ENCODE measurements at regions not wholly inside any gene's neighbourhood (a gene's known extent, or its start where the extent isn't known, plus 50 kb on each side); places are given as distances from the start of the nearest gene placed in this dataset.

DNA sequence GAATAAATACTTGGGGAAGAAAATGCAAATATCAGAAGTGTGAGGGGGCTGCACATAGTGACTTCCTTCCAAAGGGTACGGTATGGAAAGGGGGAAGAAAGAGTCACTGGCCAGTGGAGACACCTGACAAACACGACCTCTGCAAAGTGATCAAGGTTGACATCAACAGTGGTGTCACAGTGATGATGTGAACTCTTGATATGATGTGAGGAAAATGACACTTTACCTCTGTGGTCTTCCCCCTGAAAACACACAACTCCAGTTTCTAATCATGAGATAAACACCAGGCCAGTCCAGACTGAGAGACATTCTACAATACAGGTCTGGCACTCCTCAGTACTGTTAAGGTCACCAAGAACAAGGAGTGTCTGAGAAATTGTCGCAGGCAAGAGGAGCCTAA is 169.7 kb downstream of the BUB3 start:
- H3T11ph ChIP-seq (ENCODE audit: low read length), result no peak overlapping the region
- H4K91ac ChIP-seq (ENCODE audit: insufficient read length, low read depth, low read length), result no peak overlapping the region
- H3K4me3 Mint-ChIP-seq, result no peak overlapping the region
- H3K27me3 Mint-ChIP-seq (ENCODE audit: low read depth), result no peaks in the 10 kb centered on the region; the same call in none of the 2 replicates
- no peak overlapping the region for H3K18ac ChIP-seq (ENCODE audit: insufficient read length, low read depth, low read length)
- H2BK12ac ChIP-seq (ENCODE audit: insufficient read length, low read depth, low read length), result no peak overlapping the region
- no peak overlapping the region for H4K8ac ChIP-seq (replicated peaks; ENCODE audit: insufficient read length, low read depth, low read length)
- no peaks in the 10 kb centered on the region for H3K79me1 ChIP-seq (ENCODE audit: insufficient read depth, low read depth, low read length, poor library complexity, severe bottlenecking)
- no peak overlapping the region for H2BK120ac ChIP-seq (ENCODE audit: low read depth, low read length, poor library complexity, severe bottlenecking)
- no peaks in the 10 kb centered on the region for H3K9me3 ChIP-seq (ENCODE audit: control insufficient read depth, low read depth, low read length)
- no peak overlapping the region for H3K27ac Mint-ChIP-seq
- peaks cover 0 to 5% of the 10 kb centered on the region in 2 experiments; a peak in 4 of 5 replicates for H3K9me3 Mint-ChIP-seq
- no peak overlapping the region for H2BK5ac ChIP-seq (ENCODE audit: insufficient read length, low read length)
- H3K4me2 ChIP-seq (ENCODE audit: insufficient read depth, insufficient read length, low read length), result no peak overlapping the region
- 0 out of 4 replicates have a peak, but pooled peaks cover 3 to 6% of the 10 kb centered on the region in 2 experiments for H3K4me1 Mint-ChIP-seq
- TF ChIP-seq, protein P1, sequence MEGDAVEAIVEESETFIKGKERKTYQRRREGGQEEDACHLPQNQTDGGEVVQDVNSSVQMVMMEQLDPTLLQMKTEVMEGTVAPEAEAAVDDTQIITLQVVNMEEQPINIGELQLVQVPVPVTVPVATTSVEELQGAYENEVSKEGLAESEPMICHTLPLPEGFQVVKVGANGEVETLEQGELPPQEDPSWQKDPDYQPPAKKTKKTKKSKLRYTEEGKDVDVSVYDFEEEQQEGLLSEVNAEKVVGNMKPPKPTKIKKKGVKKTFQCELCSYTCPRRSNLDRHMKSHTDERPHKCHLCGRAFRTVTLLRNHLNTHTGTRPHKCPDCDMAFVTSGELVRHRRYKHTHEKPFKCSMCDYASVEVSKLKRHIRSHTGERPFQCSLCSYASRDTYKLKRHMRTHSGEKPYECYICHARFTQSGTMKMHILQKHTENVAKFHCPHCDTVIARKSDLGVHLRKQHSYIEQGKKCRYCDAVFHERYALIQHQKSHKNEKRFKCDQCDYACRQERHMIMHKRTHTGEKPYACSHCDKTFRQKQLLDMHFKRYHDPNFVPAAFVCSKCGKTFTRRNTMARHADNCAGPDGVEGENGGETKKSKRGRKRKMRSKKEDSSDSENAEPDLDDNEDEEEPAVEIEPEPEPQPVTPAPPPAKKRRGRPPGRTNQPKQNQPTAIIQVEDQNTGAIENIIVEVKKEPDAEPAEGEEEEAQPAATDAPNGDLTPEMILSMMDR (conservative IDR thresholded peaks at IDR 0.05), result no peak
- no peak overlapping the region for H3K4ac ChIP-seq (ENCODE audit: low read depth, low read length)
- no peak overlapping the region for H3K9ac ChIP-seq (ENCODE audit: extremely low read depth, insufficient read length, low read length)
- H3K23me2 ChIP-seq (ENCODE audit: insufficient read length, low read depth, low read length, poor library complexity, severe bottlenecking), result no peaks in the 10 kb centered on the region
- no peak for DNase-seq
- H3K27ac ChIP-seq (ENCODE audit: insufficient read length, low read depth, low read length), result no peak overlapping the region
- no peaks in the 10 kb centered on the region for H4K20me1 ChIP-seq (ENCODE audit: control insufficient read depth, insufficient read depth, insufficient read length)
- no peaks in the 10 kb centered on the region for H3K27me3 ChIP-seq (ENCODE audit: insufficient read depth, low read length)
- no CpG with 5 or more reads among the region's 3 CpGs for WGBS (ENCODE audit: extremely low coverage, insufficient read length, low lambda C conversion rate)
- no peak overlapping the region for H2AFZ ChIP-seq (ENCODE audit: low read length)
- H2AK5ac ChIP-seq (ENCODE audit: insufficient read length, low read length), result no peak overlapping the region
- H3K23ac ChIP-seq (ENCODE audit: insufficient read length, low read depth, low read length), result no peak overlapping the region
- H3K36me3 Mint-ChIP-seq (ENCODE audit: insufficient read depth in 1 of 3, low read depth in 3 of 3), result peaks cover 4 to 5% (median 4%) of the 10 kb centered on the region in 3 experiments; a peak in 5 of 7 replicates
- no peak overlapping the region for H3K14ac ChIP-seq (ENCODE audit: insufficient read depth, low read length)
- no peak overlapping the region for H3K56ac ChIP-seq (ENCODE audit: insufficient read length, low read depth, low read length)
- no peaks in the 10 kb centered on the region for H3K4me1 ChIP-seq (ENCODE audit: insufficient read depth, low read length)
- no peak overlapping the region for H4K5ac ChIP-seq (ENCODE audit: insufficient read length, low read depth, low read length)
- H2BK15ac ChIP-seq (ENCODE audit: low read depth, low read length), result no peak overlapping the region
- H3K79me2 ChIP-seq (ENCODE audit: insufficient read depth, low read length), result no peaks in the 10 kb centered on the region
- H2BK20ac ChIP-seq (ENCODE audit: low read depth, low read length, poor library complexity, severe bottlenecking), result no peak overlapping the region

Data from H9 (cell line).